ENCODE measurements at regions not wholly inside any gene's neighbourhood (a gene's known extent, or its start where the extent isn't known, plus 50 kb on each side); places are given as distances from the start of the nearest gene placed in this dataset.
A peak's percentile ranks its signal among the peaks of the same experiment; 100 is the strongest.
"Not testable (repeated sequence)": the region's sequence is repeated elsewhere in the genome, so short reads cannot be mapped to it uniquely, and the experiment has no call there.

DNA sequence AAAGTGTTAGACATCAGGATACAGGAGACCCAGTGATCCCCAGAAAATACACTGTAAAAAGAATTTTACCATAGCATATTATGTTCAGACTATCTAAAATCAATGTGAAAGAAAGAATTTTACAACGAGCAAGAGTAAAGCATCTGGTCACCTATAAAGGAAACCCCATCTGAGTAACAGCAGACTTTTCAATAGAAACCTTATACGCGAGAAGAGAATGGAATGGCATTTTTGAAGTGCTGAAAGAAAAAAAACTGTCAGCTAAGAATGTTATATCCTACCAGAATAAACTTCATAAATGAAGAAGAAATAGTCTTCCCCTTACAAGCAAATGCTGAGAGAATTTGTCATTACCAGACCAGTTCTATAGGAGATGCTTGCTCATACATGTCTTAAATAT, 532.1 kb upstream of the NR5A2 start:
- no peak overlapping the region for H3K4me3 ChIP-seq (ENCODE audit: low read depth, low read length)
- no peak for DNase-seq (ENCODE audit: low read depth)

GRCh38 chr1:199498802-199499201, 528.7 kb upstream of the NR5A2 start:
- not testable (repeated sequence) for H3K4me3 ChIP-seq (ENCODE audit: low read depth, low read length); DNase-seq (ENCODE audit: low read depth)

GRCh38 chr1:199508072-199508471, 519.4 kb upstream of the NR5A2 start:
- H3K4me3 ChIP-seq (ENCODE audit: low read depth, low read length) = no peak overlapping the region
- no peak for DNase-seq (ENCODE audit: low read depth)

- no peak overlapping the region for H3K4me3 ChIP-seq (ENCODE audit: low read depth, low read length)
- DNase-seq (ENCODE audit: low read depth) = no peak
Measured at GRCh38 chr1:199508653-199509052, 518.9 kb upstream of the NR5A2 start.

DNA sequence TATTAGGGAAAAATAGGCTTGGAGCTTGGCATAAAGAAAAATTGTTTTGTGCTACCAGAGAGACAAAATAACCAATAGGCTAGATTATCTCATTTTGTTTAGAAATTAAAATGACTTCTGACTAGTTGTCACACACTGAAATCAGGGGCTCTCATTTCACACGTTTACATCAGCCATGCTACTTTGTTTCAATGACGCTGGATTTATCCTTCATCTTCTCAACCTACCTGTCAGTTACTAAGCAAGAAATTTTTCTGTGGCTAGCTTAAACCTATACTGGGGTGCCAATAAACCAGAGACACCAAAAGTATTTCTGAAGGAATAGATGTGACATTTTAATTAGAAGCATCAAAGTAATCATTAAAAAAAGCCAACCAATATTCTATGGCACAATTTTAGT, 518.1 kb upstream of the NR5A2 start:
- no peak overlapping the region for H3K4me3 ChIP-seq (ENCODE audit: low read depth, low read length)
- no peak for DNase-seq (ENCODE audit: low read depth)

GRCh38 chr1:199510314-199510713, 517.2 kb upstream of the NR5A2 start:
- no peak for DNase-seq (ENCODE audit: low read depth)
- no peak overlapping the region for H3K4me3 ChIP-seq (ENCODE audit: low read depth, low read length)

DNA sequence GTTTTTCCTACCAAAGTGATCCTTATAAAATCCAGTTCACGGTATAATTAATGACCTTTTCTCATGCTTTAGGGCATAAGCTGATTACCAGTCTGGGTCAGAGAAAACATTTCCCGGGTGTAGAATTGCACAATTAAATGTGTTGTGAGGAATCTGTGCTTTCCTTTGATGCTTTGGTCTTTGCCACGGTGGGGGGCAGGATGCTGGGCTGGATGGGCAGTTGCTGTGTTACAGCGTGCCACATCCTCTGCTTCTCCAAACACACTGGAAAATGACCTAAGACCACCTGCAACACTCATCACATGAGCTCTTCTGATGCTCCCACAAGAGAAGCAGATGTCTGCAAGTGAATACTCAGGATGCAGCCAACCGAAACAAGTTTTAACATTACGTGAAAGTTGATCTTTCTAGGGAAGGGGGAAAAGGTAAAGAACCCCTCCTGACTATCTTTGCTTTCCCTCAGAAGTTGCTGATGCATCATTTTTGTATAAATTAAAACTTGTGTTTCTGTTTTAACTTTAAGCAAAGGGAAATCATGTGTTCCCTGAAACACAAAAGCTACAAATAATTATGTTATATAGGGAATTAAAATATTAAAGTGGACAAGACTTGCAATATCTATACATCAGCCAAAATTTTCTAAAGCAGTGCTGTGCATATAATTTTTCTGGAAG, 515.3 kb upstream of the NR5A2 start:
- DNase-seq (ENCODE audit: low read depth) = no peak
- H3K4me3 ChIP-seq (ENCODE audit: low read depth, low read length) = no peak overlapping the region

GRCh38 chr1:199515261-199515660, 512.2 kb upstream of the NR5A2 start:
- no peak overlapping the region for H3K4me3 ChIP-seq (ENCODE audit: low read depth, low read length)
- no peak for DNase-seq (ENCODE audit: low read depth)

DNA sequence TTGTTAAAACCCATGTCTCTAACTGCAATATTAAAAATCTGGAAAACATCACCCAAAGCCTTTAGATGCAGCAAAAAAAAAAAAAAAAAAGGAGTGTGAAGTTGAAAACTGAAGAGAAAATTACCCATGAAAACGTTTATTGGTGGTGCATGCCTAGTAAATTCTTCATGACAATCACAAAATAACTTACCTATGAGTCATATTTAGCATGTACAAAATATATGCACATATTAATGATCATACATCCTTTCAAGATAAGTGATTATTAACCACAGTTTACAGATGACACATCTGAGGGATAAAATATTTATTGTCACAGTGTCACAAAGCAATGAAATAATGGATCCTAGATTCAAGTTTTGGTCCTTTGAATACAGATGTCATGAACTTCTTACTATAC, 505.2 kb upstream of the NR5A2 start:
- DNase-seq (ENCODE audit: low read depth) = no peak
- H3K4me3 ChIP-seq (ENCODE audit: low read depth, low read length) = no peak overlapping the region

DNA sequence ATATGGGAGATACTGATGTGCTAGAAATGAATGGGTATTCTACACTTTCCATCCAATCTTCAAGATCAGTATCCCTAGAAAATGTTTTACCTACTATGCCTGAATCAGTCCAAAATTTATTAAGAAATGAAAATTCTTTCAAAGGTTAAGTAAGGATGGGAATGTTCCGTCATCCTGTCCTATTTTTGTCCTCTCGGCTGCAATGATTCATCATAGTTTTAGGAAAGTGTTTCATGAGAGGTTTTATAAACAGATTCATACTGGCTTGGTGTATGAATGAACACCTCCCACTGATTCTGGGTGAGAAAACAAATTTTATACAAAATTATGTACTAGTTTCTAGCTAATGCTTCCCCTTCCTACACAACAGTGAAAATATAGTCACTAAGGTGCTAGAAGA, 504.6 kb upstream of the NR5A2 start:
- no peak for DNase-seq (ENCODE audit: low read depth)
- no peak overlapping the region for H3K4me3 ChIP-seq (ENCODE audit: low read depth, low read length)

DNA sequence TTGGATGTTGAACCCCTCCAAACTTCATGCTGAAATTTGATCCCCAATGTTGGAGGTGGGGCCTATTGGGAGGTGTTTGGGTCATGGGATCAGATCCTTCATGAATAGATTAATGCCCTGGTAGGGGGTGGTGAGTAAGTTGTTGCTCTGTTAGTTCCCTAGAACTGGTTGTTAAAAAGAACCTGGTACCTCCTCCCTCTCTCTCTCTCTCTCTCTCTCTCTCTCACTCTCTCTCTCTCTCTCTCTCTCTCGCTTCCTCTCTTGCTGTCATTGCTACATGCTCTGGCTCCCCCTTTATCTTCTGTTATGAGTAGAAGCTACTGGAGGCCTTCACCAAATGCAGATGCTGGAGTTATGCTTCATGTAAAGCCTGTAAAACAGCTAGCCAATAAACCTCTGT, 498.2 kb upstream of the NR5A2 start:
- no peak for DNase-seq (ENCODE audit: low read depth)
- H3K4me3 ChIP-seq (ENCODE audit: low read depth, low read length) = no peak overlapping the region

- DNase-seq (ENCODE audit: low read depth); H3K4me3 ChIP-seq (ENCODE audit: low read depth, low read length): not testable (repeated sequence)
Measured at GRCh38 chr1:199533361-199533760, 494.1 kb upstream of the NR5A2 start.

- DNase-seq (ENCODE audit: low read depth) = no peak
- no peak overlapping the region for H3K4me3 ChIP-seq (ENCODE audit: low read depth, low read length)
Measured at GRCh38 chr1:199545780-199546179, 481.7 kb upstream of the NR5A2 start.

- DNase-seq (ENCODE audit: low read depth) = no peak
Measured at GRCh38 chr1:199546323-199546722, 481.2 kb upstream of the NR5A2 start.

DNA sequence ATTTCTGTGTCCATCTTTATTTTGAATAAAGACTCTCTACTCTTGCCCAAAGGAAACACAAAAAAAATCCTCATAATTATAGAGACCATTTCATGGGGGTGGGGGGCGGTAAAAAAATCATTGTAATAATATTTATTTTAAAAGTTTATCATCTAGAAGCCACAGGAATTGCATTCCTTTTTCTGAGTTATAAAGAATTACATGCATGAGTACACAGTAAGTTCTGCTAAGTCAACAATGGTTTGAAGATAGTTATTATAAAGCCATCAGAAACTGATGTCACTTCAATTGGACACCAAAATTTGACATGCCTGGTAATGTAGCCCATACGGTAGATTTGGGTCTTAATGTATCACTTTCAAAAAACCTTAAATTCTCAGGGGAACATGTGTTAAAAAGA, 478.1 kb upstream of the NR5A2 start:
- DNase-seq (ENCODE audit: low read depth) = no peak
- no peak overlapping the region for H3K4me3 ChIP-seq (ENCODE audit: low read depth, low read length)

More at GRCh38 chr1:199546323-199546722, 481.2 kb upstream of the NR5A2 start:
- H3K4me3 ChIP-seq (ENCODE audit: low read depth, low read length) = no peak overlapping the region

- DNase-seq (ENCODE audit: low read depth) = no peak
- H3K4me3 ChIP-seq (ENCODE audit: low read depth, low read length) = no peak overlapping the region
Measured at GRCh38 chr1:199550199-199551065, 477.1 kb upstream of the NR5A2 start.

DNA sequence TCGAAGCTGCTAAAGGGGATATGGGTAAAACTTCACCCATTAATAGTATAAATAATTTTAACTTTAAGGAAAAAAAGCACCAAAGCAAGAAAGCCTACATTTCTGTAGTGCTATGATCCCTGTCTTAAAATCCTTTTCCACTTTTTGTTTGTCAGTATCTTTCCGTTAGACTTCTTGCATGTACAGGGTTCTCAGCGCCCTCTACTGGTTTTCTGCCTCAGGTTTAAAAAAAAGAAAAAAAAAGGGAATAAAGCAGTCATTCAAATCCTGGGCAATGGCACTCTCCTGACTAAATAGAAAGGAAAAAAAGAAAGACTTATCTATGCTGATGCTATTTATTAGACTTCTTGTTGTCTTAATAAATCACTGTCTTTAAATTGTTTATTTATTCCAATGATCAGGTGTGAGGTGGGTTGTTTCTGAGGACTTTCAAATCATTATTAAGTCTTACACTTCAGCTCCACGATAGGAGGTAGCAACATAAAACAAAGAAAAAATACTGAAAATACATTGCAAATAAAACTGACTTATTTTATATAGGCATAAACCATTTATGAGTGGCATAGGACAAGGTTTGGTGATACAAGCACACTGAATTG, 475.4 kb upstream of the NR5A2 start:
- DNase-seq (ENCODE audit: low read depth) = peak; percentile 29
- no peak overlapping the region for H3K4me3 ChIP-seq (ENCODE audit: low read depth, low read length)

- no peak overlapping the region for H3K4me3 ChIP-seq (ENCODE audit: low read depth, low read length)
- no peak for DNase-seq (ENCODE audit: low read depth)
Measured at GRCh38 chr1:199553104-199553503, 474.4 kb upstream of the NR5A2 start.

- no peak for DNase-seq (ENCODE audit: low read depth)
- no peak overlapping the region for H3K4me3 ChIP-seq (ENCODE audit: low read depth, low read length)
Measured at GRCh38 chr1:199561334-199561733, 466.2 kb upstream of the NR5A2 start.

- H3K4me3 ChIP-seq (ENCODE audit: low read depth, low read length) = no peak overlapping the region
- DNase-seq (ENCODE audit: low read depth) = no peak
Measured at GRCh38 chr1:199573047-199573446, 454.5 kb upstream of the NR5A2 start.

- no peak for DNase-seq (ENCODE audit: low read depth)
Measured at GRCh38 chr1:199574950-199575349, 452.6 kb upstream of the NR5A2 start.

More at GRCh38 chr1:199574950-199575349, 452.6 kb upstream of the NR5A2 start:
- H3K4me3 ChIP-seq (ENCODE audit: low read depth, low read length) = no peak overlapping the region
